ENCODE measurements at regions not wholly inside any gene's neighbourhood (a gene's known extent, or its start where the extent isn't known, plus 50 kb on each side); places are given as distances from the start of the nearest gene placed in this dataset.
"Not testable (repeated sequence)": the region's sequence is repeated elsewhere in the genome, so short reads cannot be mapped to it uniquely, and the experiment has no call there.

DNA sequence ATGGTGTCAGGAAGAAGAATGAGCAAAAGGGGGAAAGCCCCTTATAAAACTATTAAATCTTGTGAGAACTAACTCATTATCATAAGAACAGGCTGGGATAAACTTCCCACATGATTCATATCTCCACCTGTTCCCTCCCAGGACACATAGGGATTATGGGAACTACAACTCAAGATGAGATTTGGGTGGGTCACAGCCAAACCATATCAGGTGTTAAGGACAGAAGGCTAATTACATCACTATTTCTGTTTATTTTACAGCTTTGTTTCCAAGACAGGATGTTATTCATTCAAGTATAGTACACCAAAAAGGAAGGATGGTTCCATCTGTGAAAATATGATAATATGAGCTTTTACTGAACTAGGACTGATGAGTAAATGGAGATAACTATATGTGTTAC, 63.7 kb upstream of the ARSJ start:
- no peak for DNase-seq (ENCODE audit: extremely low read depth, low read depth)
- TF ChIP-seq, protein P1, sequence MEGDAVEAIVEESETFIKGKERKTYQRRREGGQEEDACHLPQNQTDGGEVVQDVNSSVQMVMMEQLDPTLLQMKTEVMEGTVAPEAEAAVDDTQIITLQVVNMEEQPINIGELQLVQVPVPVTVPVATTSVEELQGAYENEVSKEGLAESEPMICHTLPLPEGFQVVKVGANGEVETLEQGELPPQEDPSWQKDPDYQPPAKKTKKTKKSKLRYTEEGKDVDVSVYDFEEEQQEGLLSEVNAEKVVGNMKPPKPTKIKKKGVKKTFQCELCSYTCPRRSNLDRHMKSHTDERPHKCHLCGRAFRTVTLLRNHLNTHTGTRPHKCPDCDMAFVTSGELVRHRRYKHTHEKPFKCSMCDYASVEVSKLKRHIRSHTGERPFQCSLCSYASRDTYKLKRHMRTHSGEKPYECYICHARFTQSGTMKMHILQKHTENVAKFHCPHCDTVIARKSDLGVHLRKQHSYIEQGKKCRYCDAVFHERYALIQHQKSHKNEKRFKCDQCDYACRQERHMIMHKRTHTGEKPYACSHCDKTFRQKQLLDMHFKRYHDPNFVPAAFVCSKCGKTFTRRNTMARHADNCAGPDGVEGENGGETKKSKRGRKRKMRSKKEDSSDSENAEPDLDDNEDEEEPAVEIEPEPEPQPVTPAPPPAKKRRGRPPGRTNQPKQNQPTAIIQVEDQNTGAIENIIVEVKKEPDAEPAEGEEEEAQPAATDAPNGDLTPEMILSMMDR (IDR thresholded peaks at IDR 0.05; ENCODE audit: low read depth, low read length) = no peak

DNA sequence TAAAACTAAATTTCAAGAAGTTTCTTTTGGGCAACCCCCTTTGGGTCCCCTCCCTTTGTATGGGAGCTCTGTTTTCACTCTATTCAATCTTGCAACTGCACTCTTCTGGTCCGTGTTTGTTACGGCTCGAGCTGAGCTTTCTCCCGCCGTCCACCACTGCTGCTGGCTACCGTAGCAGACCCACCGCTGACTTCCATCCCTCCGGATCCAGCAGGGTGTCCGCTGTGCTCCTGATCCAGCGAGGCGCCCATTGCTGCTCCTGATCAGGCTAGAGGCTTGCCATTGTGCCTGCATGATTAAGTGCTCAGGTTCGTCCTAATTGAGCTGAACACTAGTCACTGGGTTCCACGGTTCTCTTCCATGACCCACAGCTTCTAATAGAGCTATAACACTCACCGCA, 64.9 kb upstream of the ARSJ start:
- not testable (repeated sequence) for DNase-seq (ENCODE audit: extremely low read depth, low read depth)

DNA sequence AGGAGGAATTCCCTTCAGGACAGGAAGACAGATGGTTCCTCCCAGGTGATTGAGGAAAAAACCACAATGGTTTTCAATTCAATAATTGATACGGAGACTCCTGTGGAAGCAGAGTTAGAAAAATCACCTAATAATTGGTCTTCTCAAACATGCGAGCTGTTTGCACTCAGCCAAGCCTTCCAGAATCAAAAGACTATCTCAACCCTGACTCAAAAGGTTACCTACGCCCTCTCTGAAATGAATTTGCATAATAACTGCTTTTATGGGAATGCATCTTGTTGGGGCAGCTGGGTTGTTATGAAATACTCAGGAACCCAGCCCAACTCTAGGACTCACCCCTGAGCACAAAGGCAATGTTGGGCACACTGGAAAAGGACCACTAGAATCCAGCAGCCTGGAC, 66.9 kb upstream of the ARSJ start:
- no peak for DNase-seq (ENCODE audit: extremely low read depth, low read depth)
- TF ChIP-seq, protein P1 (IDR thresholded peaks at IDR 0.05; ENCODE audit: low read depth, low read length) = no peak

DNA sequence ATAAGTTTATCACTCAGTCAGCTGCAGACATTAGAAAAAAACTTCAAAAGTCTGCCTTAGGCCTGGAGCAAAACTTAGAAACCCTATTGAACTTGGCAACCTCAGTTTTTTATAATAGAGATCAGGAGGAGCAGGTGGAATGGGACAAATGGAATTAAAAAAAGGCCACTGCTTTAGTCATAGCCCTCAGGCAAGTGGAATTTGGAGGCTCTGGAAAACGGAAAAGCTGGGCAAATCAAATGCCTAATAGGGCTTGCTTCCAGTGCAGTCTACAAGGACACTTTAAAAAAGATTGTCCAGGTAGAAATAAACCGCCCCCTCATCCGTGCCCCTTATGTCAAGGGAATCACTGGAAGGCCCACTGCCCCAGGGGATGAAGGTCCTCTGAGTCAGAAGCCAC, 68.7 kb upstream of the ARSJ start:
- DNase-seq (ENCODE audit: extremely low read depth, low read depth) = not testable (repeated sequence)

DNA sequence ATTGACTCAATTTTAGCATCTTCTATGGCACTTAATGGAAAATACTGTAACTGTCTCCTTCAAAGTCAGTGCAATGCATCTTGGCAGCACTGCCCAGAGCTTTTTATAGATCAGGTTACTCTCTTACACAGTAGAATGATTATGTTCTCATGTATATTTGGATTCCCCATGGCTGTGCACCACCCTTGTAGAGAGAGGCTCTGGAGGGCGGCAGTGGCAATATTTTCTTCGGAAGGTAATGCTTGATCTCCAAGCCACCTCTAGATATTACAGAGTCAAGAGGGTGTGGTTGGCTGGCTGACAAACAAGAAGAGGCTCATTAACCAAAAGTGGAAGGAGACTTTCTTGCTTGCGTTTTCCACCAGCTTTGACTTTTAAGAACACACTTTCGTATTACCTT, 72.8 kb upstream of the ARSJ start:
- TF ChIP-seq, protein P1 (IDR thresholded peaks at IDR 0.05; ENCODE audit: low read depth, low read length) = no peak
- DNase-seq (ENCODE audit: extremely low read depth, low read depth) = no peak

DNA sequence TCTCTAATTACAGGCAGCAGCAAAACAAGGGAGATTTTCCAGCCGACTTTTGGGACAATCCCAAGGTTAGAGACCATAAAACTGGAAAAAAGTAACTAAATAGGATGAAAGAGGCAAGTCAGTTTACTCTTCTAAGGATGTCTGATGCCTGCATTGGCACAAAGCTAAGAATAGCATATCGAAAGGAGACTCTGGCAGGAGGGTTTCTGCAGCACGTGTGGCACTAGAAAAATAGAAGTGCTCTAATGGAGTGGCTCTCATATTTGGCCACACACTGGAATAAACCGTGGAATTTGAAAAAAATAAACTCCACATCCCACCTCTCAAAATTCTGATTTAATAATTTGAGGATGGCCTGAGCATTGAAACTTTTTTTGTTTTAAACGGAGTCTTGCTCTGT, 77.2 kb upstream of the ARSJ start:
- TF ChIP-seq, protein P1 (IDR thresholded peaks at IDR 0.05; ENCODE audit: low read depth, low read length) = no peak
- DNase-seq (ENCODE audit: extremely low read depth, low read depth) = no peak

DNA sequence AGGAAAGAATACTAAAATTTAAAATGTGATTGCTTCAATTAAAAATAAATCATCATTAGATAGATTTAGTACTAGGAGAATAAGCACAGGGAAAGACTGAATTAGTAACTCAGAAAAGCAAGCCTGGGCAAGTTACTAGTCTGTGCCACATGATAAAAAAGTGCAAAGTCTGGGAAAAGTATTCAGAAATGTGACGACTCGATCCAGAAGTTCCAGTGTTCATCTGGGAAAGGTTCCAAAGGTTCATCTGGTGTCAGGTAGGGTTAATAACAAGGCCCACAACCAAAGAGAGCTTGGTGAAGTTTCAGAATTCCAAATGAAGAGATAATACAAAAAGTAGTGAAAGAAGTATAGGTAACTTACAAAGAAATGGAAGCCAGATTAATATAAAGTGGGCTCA, 78.3 kb upstream of the ARSJ start:
- TF ChIP-seq, protein P1 (IDR thresholded peaks at IDR 0.05; ENCODE audit: low read depth, low read length) = no peak

DNA sequence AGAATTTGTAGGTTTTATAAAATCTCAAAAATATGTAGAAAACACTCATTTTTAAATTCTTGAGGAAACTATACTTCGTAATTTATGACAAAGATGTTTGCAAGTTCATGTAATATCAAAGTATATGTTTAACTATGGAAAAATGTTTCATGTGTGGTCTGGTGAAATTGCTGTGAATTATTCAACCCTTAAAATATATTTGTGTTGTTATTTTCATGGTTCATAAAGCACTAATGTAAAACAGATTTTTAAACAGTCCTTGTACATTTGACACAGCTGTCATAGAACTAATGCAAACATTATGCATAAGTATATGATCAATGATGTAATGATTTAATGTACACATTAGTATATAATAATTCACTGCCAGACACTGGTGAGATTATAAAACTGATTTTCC, 83.1 kb upstream of the ARSJ start:
- no peak for DNase-seq (ENCODE audit: extremely low read depth, low read depth)

More for the DNA sequence above, 78.3 kb upstream of the ARSJ start:
- no peak for DNase-seq (ENCODE audit: extremely low read depth, low read depth)

More for the DNA sequence above, 83.1 kb upstream of the ARSJ start:
- TF ChIP-seq, protein P1 (IDR thresholded peaks at IDR 0.05; ENCODE audit: low read depth, low read length) = no peak
